ENCODE measurements at regions not wholly inside any gene's neighbourhood (a gene's known extent, or its start where the extent isn't known, plus 50 kb on each side); places are given as distances from the start of the nearest gene placed in this dataset.

- TF ChIP-seq CTCF (IDR thresholded peaks at IDR 0.05) (no peak), POLR2A (IDR thresholded peaks at IDR 0.05) (no peak), POLR2AphosphoS5 (IDR thresholded peaks at IDR 0.05) (no peak)
These were observed 1369.3 kb downstream of the AACS start for GRCh38 chr12:126434412-126434985.

Data from stomach (tissue), 4 donors.